HEK293T (cell line): ENCODE measurements at regions not wholly inside any gene's neighbourhood (a gene's known extent, or its start where the extent isn't known, plus 50 kb on each side); places are given as distances from the start of the nearest gene placed in this dataset.

Source experiments
- BHLHE40 ChIP-seq: fragments of 450-650 bp; IDR thresholded peaks from 2 replicates; pipeline ENCODE4 v1.6.1; 2016; ENCODE audit warnings: mild to moderate bottlenecking, moderate library complexity, borderline replicate concordance
- ELF4 ChIP-seq: fragments of 450-650 bp; IDR thresholded peaks from 2 replicates; pipeline ENCODE4 v1.6.1; 2017; ENCODE audit warnings: antibody characterized with exemption
- FOXA1 ChIP-seq: fragments of 450-650 bp; IDR thresholded peaks from 2 replicates; pipeline ENCODE4 v1.6.1; 2016; ENCODE audit warnings: mild to moderate bottlenecking
- FOXK2 ChIP-seq: fragments of 450-650 bp; IDR thresholded peaks from 2 replicates; pipeline ENCODE4 v1.6.1; 2016; ENCODE audit warnings: mild to moderate bottlenecking
- HDGF ChIP-seq: fragments of 450-650 bp; IDR thresholded peaks from 2 replicates; pipeline ENCODE4 v1.6.1; 2017; ENCODE audit warnings: antibody characterized with exemption, borderline replicate concordance
- L3MBTL2 ChIP-seq: fragments of 450-650 bp; conservative IDR thresholded peaks from 2 replicates; pipeline ENCODE4 v1.6.1; 2016; ENCODE audit warnings: mild to moderate bottlenecking
- LEF1 ChIP-seq: fragments of 450-650 bp; IDR thresholded peaks from 2 replicates; pipeline ENCODE4 v1.6.1; 2017; ENCODE audit warnings: mild to moderate bottlenecking, borderline replicate concordance
- NFRKB ChIP-seq: fragments of 450-650 bp; IDR thresholded peaks from 2 replicates; pipeline ENCODE4 v1.6.1; 2016; ENCODE audit warnings: mild to moderate bottlenecking, moderate library complexity
- SP1 ChIP-seq: fragments of 450-650 bp; IDR thresholded peaks from 2 replicates; pipeline ENCODE4 v1.6.1; 2017
- SUZ12 ChIP-seq: fragments of 450-650 bp; IDR thresholded peaks from 2 replicates; pipeline ENCODE4 v1.6.1; 2016; ENCODE audit warnings: mild to moderate bottlenecking
- TARDBP ChIP-seq: fragments of 450-650 bp; IDR thresholded peaks from 2 replicates; pipeline ENCODE4 v1.6.1; 2016
- ZNF384 ChIP-seq: fragments of 450-650 bp; IDR thresholded peaks from 2 replicates; pipeline ENCODE4 v1.6.1; 2016

DNA sequence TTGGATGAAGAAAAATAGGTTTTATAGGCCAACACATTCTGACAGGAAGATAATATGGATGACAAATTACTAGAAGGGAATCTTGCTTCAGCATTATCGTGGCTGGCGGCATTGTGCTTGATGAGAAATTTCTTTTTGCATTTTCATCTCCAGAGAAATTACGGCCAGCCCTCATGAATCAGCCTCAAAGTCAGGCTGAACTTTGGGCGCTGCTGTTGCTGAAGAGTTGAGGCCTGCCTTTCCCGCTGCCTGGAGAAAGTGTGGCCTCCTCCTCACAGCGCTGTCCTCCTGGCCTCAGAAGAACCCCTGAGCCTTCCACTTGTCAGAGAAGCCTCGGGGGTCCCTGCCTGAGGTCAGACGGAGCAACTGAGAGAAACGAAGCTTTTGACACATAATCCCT is 272.4 kb upstream of the KCNIP4 start:
- TF ChIP-seq FOXK2 (no peak), ELF4 (no peak), SUZ12 (no peak), FOXA1 (no peak), NFRKB (no peak), SP1 (no peak), L3MBTL2 (no peak), TARDBP (no peak), HDGF (no peak), LEF1 (no peak), ZNF384 (no peak), BHLHE40 (no peak)
